CD14-positive monocyte (primary cell): ENCODE measurements at regions not wholly inside any gene's neighbourhood (a gene's known extent, or its start where the extent isn't known, plus 50 kb on each side); places are given as distances from the start of the nearest gene placed in this dataset.

ENCODE experiments used
- DNase-seq, 3 donors: peaks; one replicate each; pipeline ENCODE4 v3.0.0-alpha.2; 2011 to 2022
- H2AFZ ChIP-seq: 2 replicates; pipeline ENCODE4 v1.6.0; 2012; ENCODE audit warnings: mild to moderate bottlenecking, low read depth, low read length, inconsistent platforms; ENCODE audit not compliant: insufficient read depth, poor library complexity, severe bottlenecking
- H3K27ac ChIP-seq, 2 donors: 1 replicate in 1 of 2; 2 replicates in 1 of 2; pipeline ENCODE4 v1.5.1; 2012 to 2013; ENCODE audit warnings: low read length in 2 of 2, control low read depth in 1 of 2, inconsistent platforms in 1 of 2, low read depth in 1 of 2, mild to moderate bottlenecking in 1 of 2
- H3K27me3 ChIP-seq, 2 donors: one replicate each; pipeline versions ENCODE4 v1.6.0 to v1.6.1; 2011 to 2013; ENCODE audit warnings: low read length in 2 of 2; ENCODE audit not compliant: control insufficient read depth in 2 of 2, insufficient read depth in 2 of 2
- H3K36me3 ChIP-seq, 2 donors: replicated peaks in 1 of 2; 1 replicate in 1 of 2; 2 replicates in 1 of 2; pipeline versions ENCODE4 v1.5.1 to v1.6.1; 2012 to 2013; ENCODE audit warnings: low read length in 2 of 2, control low read depth in 1 of 2, inconsistent platforms in 1 of 2, mild to moderate bottlenecking in 1 of 2; ENCODE audit not compliant: insufficient read depth in 2 of 2, control insufficient read depth in 1 of 2
- H3K4me1 ChIP-seq, 2 donors: 1 replicate in 1 of 2; 2 replicates in 1 of 2; pipeline versions ENCODE4 v1.5.1 to v1.6.1; 2012 to 2013; ENCODE audit warnings: low read length in 2 of 2, control low read depth in 1 of 2, inconsistent platforms in 1 of 2, mild to moderate bottlenecking in 1 of 2, moderate library complexity in 1 of 2; ENCODE audit not compliant: insufficient read depth in 2 of 2, control insufficient read depth in 1 of 2
- H3K4me2 ChIP-seq: replicated peaks from 2 replicates; pipeline ENCODE3; 2012; ENCODE audit warnings: low read length, moderate library complexity, mild to moderate bottlenecking; ENCODE audit not compliant: poor library complexity, severe bottlenecking; ENCODE audit errors: extremely low read depth
- H3K4me3 ChIP-seq, 3 experiments: fragments of 200-600 bp in 1 of 3; sonication (generic) in 1 of 3; replicated peaks in 1 of 3; 1 replicate in 2 of 3; 2 replicates in 1 of 3; pipeline ENCODE4 v1.5.1; 2011 to 2013; ENCODE audit warnings: low read length in 3 of 3, mild to moderate bottlenecking in 3 of 3, control low read depth in 2 of 3, low read depth in 2 of 3, inconsistent platforms in 1 of 3, moderate library complexity in 1 of 3
- H3K79me2 ChIP-seq: 2 replicates; pipeline ENCODE4 v1.6.0; 2012; ENCODE audit warnings: mild to moderate bottlenecking, control low read depth, inconsistent platforms, low read length, moderate library complexity; ENCODE audit not compliant: insufficient read depth
- H3K9ac ChIP-seq: 2 replicates; pipeline ENCODE4 v1.6.0; 2017; ENCODE audit warnings: low read length, mild to moderate bottlenecking; ENCODE audit not compliant: insufficient read depth, poor library complexity, severe bottlenecking
- H3K9me3 ChIP-seq, 2 donors: replicated peaks in 1 of 2; 1 replicate in 1 of 2; 2 replicates in 1 of 2; pipeline versions ENCODE4 v1.5.1 to v1.6.1; 2012 to 2013; ENCODE audit warnings: low read length in 2 of 2, control low read depth in 1 of 2; ENCODE audit not compliant: control insufficient read depth in 1 of 2, insufficient read depth in 1 of 2
- H4K20me1 ChIP-seq: 2 replicates; pipeline ENCODE4 v1.6.0; 2012; ENCODE audit warnings: mild to moderate bottlenecking, low read length, control low read depth, moderate library complexity; ENCODE audit not compliant: insufficient read depth
- H3K27ac Mint-ChIP-seq, 7 donors: one replicate each; pipeline ENCODE4 v1.8.0; 2020; ENCODE audit warnings: mild to moderate bottlenecking in 7 of 7, mixed read lengths in 7 of 7, moderate library complexity in 6 of 7, inconsistent platforms in 2 of 7
- H3K27me3 Mint-ChIP-seq, 3 donors: one replicate each; pipeline ENCODE4 v1.8.0; 2021 to 2022; ENCODE audit warnings: low read depth in 3 of 3, mild to moderate bottlenecking in 3 of 3, mixed read lengths in 3 of 3, moderate library complexity in 3 of 3, inconsistent platforms in 1 of 3
- H3K36me3 Mint-ChIP-seq, 2 donors: one replicate each; pipeline ENCODE4 v1.8.0; 2020; ENCODE audit warnings: mixed read lengths in 2 of 2, inconsistent platforms in 1 of 2, mild to moderate bottlenecking in 1 of 2
- H3K4me1 Mint-ChIP-seq: one replicate; pipeline ENCODE4 v1.8.0; 2020; ENCODE audit warnings: mild to moderate bottlenecking, mixed read lengths
- H3K4me3 Mint-ChIP-seq, 2 donors: one replicate each; pipeline ENCODE4 v1.8.0; 2020; ENCODE audit warnings: mild to moderate bottlenecking in 2 of 2, mixed read lengths in 2 of 2, moderate library complexity in 1 of 2
- H3K9me3 Mint-ChIP-seq, 7 donors: one replicate each; pipeline ENCODE4 v1.8.0; 2020 to 2022; ENCODE audit warnings: mixed read lengths in 7 of 7, mild to moderate bottlenecking in 6 of 7, moderate library complexity in 6 of 7, inconsistent platforms in 2 of 7
- CTCF ChIP-seq: fragments of 200-600 bp; IDR thresholded peaks from one replicate; pipeline ENCODE4 v1.8.0; 2022; ENCODE audit warnings: antibody characterized with exemption, mild to moderate bottlenecking
- WGBS: methylation state at CpG from one replicate; pipeline ENCODE4 v1.1.5; 2013; ENCODE audit warnings: missing lambda C conversion rate; ENCODE audit not compliant: insufficient coverage; 5-methylcytosine and 5-hydroxymethylcytosine counted together
- intact Hi-C, 2 donors: fragments of 100-400 bp; cut with micrococcal nuclease; formaldehyde crosslinking; loops; one replicate each; pipeline versions ENCODE4 v1.15.0 to v1.15.1; 2023

- Mint-ChIP-seq H3K9me3 (peaks cover 0 to 4% (median 2%) of the 10 kb centered on the region in 7 donors), H3K4me3 (no peak overlapping the region), H3K27ac (no peak overlapping the region), H3K4me1 (no peaks in the 10 kb centered on the region), H3K36me3 (no peaks in the 10 kb centered on the region), H3K27me3 (no peaks in the 10 kb centered on the region)
- Histone ChIP-seq H2AFZ (no peak overlapping the region), H3K4me1 (no peaks in the 10 kb centered on the region), H3K27me3 (no peaks in the 10 kb centered on the region), H3K9me3 (no peaks in the 10 kb centered on the region), H3K4me2 (no peak overlapping the region), H3K27ac (no peak overlapping the region), H3K79me2 (no peaks in the 10 kb centered on the region), H3K9ac (no peak overlapping the region), H3K4me3 (no peak overlapping the region), H4K20me1 (no peaks in the 10 kb centered on the region), H3K36me3 (no peaks in the 10 kb centered on the region)
- no peak for DNase-seq
- no peak for TF ChIP-seq CTCF
- intact Hi-C loops = no loop called here
- no CpG with 5 or more reads among the region's 3 CpGs for WGBS
Observed at GRCh38 chr9:80009204-80009603, 437.4 kb downstream of the TLE4 start.

GRCh38 chr9:80004714-80005113 lies 432.9 kb downstream of the TLE4 start:
- no peaks in the 10 kb centered on the region for H3K4me1 ChIP-seq
- H3K36me3 ChIP-seq = no peaks in the 10 kb centered on the region
- no peaks in the 10 kb centered on the region for H4K20me1 ChIP-seq
- no peaks in the 10 kb centered on the region for H3K27me3 ChIP-seq
- H3K27ac Mint-ChIP-seq = no peak overlapping the region
- no peak overlapping the region for H3K4me2 ChIP-seq
- DNase-seq = no peak
- no peaks in the 10 kb centered on the region for H3K9me3 ChIP-seq
- intact Hi-C loops = no loop called here
- H3K79me2 ChIP-seq = no peaks in the 10 kb centered on the region
- no peak overlapping the region for H3K4me3 ChIP-seq
- H3K36me3 Mint-ChIP-seq = no peaks in the 10 kb centered on the region
- no peak overlapping the region for H3K27ac ChIP-seq
- no peak for TF ChIP-seq CTCF
- H3K4me3 Mint-ChIP-seq = no peak overlapping the region
- H3K9ac ChIP-seq = no peak overlapping the region
- no peak overlapping the region for H2AFZ ChIP-seq
- no peaks in the 10 kb centered on the region for H3K27me3 Mint-ChIP-seq
- H3K9me3 Mint-ChIP-seq = peaks cover 0 to 8% (median 4%) of the 10 kb centered on the region in 7 donors
- no peaks in the 10 kb centered on the region for H3K4me1 Mint-ChIP-seq
